HG03520 (cell line): ENCODE measurements at regions not wholly inside any gene's neighbourhood (a gene's known extent, or its start where the extent isn't known, plus 50 kb on each side); places are given as distances from the start of the nearest gene placed in this dataset.

ENCODE experiments used
- ATAC-seq: cut with Tn5 transposase; IDR thresholded peaks from one replicate; pipeline ENCODE4 v1.9.1; 2021; ENCODE audit warnings: mild to moderate bottlenecking, moderate library complexity; ENCODE audit not compliant: unreplicated experiment

DNA sequence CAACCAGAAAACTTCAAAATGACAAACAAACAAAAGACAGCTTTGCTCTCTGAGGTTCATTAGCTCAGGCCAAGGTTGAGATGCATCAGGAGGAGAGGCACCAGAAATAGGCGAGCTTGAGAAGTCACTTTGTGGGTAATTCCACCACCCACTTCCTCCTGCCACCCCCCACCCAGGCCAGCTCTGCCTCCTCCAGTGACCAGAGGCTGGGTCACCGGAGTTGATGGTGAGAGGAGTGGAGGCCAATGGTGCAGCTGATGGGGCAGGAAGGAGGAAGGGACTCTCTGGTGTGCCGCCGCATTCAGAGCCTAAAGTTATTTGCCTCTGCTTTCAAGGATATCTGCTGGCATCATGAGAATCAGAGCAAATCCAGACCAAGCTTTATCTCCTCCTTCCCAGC lies 73.8 kb upstream of the ASTN2 start:
- ATAC-seq = no peak

DNA sequence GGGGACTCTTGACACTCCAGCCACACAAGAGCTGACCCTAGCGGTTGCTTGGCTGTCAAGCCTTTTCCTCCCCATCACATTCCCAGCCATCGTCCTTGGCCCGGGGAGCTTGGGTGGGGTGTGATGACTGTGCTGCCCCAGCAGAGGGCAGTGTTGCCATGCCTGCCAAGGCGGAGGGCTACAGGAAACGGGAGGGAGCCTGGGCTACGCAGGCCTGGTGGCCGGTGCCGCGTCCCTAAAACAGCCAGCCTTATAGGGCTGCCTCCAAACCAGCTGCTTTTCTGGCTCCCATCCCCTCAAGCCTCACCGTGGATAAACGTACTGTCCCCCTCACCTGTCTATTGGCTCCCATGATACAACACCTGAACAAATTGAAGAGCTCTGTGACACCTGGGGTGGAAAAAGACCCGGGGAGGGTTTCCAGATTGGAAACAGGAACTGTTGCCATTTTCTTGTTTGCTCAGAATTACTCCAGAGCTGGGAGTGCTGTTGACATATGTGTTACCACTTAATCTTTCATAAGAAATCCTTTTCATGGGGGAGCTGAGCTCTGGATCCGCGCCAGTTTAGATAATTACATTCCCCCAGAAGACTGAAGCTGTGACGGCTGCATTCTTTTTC lies 72.8 kb upstream of the ASTN2 start:
- ATAC-seq = peak; percentile 97

GRCh38 chr9:117486426-117486825 lies 71.6 kb upstream of the ASTN2 start:
- no peak for ATAC-seq

DNA sequence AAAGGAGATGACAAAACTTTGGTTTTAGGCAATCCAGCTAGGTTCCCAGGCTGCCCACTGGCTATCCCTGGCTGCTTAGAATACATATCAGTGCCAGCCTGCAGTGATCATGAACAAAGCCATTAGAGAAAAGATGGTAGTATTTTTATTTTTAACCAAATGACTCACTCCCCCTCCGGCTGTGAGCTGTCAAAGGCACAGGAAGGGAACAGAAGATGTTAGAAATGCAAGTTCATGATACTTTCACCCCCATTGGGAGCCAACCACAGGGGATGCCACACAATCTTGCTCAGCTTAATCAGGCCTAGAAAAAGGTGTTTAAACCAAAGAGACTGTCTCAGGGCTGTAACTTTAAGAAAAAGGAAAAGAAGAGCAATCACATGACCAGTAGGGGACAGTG lies 70.3 kb upstream of the ASTN2 start:
- ATAC-seq = no peak

- no peak for ATAC-seq
Observed at GRCh38 chr9:117480729-117481128, 65.9 kb upstream of the ASTN2 start.

GRCh38 chr9:117480253-117480652 lies 65.4 kb upstream of the ASTN2 start:
- no peak for ATAC-seq

DNA sequence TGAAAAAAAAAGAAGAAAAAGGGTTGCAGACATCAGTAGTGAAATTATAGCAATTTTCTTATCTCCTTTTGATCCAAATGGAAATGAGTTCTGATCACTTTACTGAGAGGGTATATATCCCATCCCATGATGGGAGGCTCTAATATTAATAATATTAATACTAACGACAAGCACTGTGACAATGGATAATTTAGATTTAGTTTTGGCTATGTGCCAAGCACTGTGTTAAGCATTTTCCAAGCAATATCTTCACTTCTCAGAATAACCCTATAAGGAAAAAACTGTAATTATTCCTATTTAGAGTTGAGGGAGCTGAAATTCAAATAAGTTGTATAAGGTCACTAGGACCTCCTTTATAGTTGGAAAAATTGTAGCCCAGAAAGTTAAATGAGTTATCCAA lies 58.4 kb upstream of the ASTN2 start:
- ATAC-seq = no peak

GRCh38 chr9:117470902-117471301 lies 56.0 kb upstream of the ASTN2 start:
- ATAC-seq = no peak

DNA sequence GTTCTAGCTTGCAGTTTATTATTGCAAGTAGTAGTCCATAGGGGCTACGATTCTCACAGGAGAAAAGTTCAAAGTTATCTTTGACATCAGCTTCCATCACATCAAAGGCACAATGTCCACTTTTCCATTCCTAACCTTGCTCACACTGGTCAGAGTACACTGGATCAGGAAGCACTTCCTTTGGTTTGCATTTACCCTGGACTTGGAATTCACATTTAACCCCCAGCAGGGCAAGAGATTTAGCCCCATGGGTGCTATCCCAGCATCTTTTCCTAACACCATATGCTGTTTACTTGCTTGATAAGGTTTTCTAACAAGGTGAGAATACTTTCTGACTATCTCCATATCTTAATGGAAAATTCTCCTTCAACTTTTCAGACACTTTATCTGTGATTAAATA lies 55.6 kb upstream of the ASTN2 start:
- no peak for ATAC-seq

DNA sequence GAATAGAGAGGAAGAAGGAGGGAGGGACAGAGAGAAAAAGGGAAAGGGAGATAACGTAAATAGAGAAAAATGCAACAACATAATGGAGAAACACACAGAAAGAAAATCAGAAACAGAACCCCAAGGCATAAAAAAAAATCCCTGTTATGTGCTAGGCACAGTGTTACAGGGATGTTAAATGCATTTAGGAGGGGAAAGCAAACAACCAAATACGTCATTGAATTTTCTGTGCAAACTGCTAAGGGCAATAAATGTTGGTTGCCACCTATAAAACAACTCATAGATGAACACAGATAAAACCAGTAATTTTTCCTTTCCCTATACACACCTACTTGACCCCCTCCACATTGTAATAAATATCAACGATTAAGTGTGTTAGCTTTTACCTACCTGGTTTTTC lies 51.3 kb upstream of the ASTN2 start:
- ATAC-seq = no peak

DNA sequence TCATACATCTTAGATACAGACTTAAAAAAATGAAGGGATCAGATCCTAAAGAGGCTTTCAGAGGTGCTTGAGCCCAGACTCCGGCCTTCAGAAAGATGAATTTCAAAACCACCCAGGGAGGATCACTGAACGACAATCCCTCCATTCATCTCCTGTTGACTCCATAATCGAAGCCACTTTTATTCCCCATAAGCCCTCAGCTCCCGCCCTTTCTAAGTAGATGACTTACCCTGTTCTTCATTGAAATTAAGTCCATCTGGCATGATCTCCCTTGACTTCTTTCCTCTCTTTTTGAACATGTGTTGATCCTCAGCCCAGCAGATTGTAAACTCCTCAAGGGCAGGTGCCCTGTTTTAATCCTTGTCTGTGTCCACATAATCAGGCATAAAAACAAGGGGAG lies 50.8 kb upstream of the ASTN2 start:
- ATAC-seq = no peak

DNA sequence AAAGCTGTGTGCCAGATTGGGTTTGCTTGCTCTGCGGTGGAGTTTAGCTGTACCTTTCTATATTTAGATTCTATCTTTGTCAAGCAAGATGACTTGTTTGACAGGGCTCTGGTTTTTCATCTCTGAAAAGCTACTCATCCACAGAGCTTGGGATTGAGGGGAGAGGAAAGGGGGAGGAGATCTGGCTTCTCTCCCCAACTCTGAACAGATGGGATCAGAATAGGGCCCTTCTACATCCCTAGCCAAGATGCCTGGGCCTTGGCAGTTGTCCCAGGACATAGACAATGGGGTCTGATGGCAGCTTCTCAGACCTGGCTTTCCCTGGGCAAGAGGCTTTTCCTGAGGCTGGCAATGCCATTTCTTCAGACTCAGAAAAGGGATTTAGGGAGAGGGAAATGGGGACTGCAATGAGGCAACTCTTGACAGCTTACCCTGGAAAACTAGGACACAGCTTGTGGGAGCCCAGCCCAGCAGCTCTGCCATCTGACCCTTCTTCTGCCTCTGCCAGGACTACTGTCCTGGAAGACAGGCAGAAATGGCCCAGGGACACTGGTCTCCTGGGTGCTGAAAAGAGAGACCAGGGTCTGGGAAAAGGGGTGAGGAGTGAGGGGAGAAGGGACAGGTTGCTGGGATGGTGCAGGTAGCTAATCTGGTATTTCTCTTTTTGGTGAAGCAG lies 50.2 kb upstream of the ASTN2 start:
- no peak for ATAC-seq
